GM19043 (cell line): ENCODE measurements at regions not wholly inside any gene's neighbourhood (a gene's known extent, or its start where the extent isn't known, plus 50 kb on each side); places are given as distances from the start of the nearest gene placed in this dataset.

Source experiments
- ATAC-seq: cut with Tn5 transposase; IDR thresholded peaks from one replicate; pipeline ENCODE4 v1.9.1; 2021; ENCODE audit warnings: low read depth; ENCODE audit not compliant: unreplicated experiment

DNA sequence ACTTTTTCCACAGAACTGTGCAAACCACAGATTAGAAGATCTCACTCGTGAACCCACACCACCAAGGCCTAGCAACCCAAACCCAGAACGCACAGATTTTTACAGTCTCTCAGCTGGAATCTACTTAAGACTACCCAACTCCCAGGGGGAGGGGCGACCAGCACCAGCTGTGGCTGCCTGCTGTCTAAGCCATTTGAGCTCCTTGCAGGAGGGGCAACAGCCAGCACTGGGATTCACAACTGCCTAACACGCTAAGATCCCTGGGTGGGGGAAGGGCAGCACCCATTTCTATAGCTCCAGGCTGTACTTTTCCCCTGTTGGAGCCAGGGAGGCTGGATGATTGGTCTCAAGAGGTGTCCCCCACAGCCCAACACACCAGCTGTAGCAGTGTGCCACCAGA lies 368.8 kb downstream of the SUCLA2 start:
- ATAC-seq = no peak

DNA sequence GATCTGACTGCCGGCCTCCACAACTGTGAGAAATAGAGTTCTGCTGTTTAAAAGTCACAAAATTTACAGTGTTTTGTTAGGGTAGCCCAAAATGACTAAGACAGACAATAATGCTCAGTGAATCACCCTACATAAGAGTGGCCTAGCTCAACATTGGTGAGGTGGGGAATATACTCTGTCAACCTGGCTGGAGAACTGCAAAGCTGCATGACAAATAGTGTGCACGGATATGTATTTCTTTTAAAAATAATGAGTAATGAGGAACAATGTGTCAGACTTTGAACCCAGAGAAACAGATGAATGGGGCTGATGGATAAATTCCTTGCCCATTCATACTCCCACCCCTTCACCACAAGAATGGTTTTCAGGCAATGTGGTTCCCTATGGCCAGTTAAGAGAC lies 372.4 kb downstream of the SUCLA2 start:
- ATAC-seq = no peak

DNA sequence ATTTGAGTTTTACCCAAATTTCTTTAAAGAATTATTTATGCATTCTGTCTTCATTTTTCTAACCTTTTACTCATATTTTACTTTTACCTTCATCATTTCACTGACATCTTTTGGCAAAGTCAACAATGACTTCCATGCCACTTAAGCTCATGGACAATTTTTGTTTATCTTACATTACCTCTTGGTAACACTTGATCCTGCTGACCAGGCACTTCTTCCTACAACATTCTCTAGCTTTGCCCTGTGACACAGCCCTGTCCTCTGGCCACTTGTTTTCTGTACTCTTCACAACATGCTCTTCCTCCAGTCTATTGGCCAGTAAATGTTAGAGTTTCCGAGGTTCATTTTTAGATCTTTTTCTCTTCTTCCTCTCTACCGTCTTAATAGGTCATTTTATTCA lies 377.2 kb downstream of the SUCLA2 start:
- ATAC-seq = no peak

DNA sequence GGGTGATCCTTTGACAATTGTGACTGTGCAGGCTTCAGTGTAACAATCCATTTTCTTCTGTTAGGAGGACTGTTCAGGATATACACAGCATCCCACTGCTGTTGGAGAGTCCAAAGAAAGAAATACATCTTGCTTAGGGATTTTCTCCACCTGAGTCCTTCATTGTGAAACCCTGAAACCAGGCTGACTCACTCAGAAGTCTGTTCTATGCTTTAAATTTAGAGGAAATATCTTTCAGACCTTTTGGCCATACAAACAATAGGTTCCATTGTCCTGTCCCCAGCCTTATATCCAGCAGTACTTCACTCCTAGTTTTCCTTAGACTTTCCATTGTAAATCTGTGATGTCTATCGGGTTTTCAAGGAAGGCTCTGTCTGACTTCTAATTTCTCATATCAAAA lies 379.1 kb downstream of the SUCLA2 start:
- ATAC-seq = no peak

DNA sequence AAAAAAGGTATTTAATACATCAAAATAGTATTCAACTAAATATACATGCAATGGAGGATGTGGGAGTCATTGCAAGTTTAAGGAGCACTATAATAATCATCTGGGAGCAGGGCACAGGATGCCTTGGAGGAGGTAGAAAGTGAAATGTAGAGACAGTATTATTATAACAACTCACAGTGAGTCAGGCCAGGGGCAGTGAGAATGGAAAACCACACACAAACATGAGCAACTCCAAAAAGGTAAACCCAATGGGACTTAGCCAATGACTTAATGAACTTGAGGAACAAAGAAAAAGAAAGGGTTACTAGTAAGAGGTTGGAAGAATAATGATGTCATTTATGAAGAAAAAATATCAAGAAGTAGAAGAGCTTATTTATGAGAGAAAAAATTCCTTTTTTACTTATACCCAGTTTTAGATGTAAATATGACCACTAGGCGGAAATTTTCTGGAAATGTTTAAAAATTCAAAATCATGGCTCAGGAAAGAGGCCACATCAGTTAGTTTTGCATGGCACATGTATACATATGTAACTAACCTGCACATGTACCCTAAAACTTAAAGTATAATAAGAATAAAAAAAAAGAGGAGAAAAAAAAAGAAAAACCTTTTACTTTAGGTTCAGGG lies 389.3 kb downstream of the SUCLA2 start:
- ATAC-seq = no peak

DNA sequence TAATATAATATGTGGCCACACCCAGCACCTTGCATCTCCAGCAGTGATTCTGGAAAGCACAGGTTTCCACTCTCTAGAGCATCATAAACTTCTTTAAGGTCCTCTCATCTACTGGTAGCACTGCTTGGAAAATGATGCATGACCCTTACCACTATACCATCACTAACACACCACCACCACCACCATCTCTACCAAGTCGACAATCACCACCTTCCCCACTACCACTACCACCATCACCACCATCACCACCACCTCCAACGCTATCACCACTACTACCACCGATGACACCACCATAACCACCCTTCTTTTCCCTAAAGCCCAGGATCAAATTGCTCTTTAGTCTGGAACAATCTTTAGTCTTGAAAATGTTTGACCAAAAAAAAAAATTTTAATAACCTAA lies 390.4 kb downstream of the SUCLA2 start:
- ATAC-seq = no peak

DNA sequence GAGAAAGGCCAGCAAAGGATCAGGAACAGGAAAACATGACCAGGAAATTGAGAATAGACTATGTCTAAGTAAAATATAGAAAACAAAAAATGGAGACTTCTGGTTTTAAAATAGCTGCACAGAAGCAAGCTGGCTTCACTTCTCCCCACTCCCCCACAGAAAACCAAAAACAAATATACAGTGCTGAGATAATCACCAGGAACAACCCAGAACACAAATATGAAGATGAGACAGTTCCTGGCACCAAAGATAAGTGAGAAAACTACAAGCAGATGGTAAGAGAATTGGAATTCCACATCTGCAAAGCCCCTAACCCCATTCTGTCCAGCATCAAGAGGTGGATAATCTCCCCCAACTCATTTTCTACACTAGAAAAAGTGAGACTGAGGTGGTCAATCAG lies 397.7 kb downstream of the SUCLA2 start:
- ATAC-seq = no peak

DNA sequence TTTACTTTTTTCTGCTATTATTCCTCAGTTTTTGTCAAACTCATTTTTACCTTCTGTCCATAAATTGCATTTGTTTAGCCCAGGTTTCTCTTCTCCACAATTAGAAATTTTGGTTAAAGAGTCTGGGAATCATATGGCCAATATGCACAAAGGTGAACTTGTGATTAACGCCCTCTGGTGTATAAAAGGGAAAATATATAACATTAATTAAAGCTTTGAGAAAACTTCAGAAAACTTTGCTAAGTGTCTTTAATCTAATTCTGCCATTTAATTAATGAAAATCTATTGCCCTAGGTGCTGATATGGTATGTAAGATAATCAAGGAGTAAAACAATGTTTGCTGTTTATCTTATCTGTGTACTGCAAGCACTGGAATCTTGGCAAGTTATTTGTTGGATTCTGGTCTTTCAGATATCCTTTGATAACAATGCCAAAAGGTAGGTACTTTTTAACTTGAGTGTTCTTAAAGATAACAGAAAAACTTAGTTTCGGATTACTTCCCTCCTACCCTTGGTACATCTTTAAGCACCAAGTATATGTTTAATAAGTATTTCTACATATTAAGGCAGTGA lies 402.6 kb downstream of the SUCLA2 start:
- no peak for ATAC-seq

DNA sequence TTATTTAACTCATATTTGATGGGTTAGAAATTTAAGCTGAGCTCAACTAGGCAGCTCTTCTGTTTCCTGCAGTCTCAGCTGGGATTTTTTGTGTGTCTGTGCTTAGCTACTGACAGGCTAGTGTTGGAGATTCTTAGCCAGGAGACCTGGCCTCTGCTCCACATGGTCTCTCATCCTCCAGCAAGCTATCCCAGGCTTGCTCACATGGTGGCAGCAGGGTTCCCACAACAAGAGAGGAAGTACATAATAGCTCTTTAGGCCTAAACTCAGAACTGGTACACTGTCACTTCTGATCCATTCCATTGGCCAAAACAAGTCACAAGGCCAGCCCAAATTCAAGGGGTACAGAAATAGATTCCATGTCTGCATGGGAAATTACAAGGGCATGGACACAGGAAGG lies 406.2 kb downstream of the SUCLA2 start:
- no peak for ATAC-seq

DNA sequence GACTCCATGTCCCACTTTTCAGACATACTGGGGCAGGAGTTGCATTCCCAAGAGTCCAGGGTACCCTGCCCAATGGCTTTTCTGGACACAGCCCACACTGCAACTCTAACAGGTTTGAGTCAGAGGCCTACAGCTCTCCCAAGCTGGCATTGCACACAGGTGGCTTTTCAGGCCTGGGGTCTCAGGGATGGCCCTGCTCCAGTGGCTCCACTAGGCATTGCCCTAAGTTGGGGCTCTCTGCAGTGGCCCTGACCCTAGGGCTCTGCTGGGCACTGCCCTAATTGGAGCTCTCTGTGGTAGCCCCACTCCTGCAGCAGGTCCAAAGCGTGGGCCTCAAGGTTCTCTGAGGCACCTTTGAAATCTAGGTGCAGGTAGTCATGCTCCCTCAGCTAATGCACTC lies 408.8 kb downstream of the SUCLA2 start:
- no peak for ATAC-seq

DNA sequence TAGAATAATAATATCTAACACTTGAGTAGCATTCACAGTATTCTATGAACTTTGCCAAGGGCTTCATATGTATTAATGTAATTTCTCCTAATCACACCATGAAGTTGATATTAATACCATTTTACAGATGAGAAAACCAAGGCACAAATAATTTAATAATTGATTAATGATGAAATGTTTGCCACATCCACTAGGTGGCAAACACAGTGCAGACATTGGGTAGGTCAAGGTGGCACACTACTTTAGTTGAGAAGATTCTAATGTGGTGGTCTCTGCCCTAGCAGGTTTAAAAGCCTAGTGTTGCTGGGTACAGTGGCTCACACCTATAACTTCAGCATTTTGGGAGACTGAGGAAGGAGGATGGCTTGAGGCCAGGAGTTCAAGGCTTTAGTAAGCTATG lies 412.4 kb downstream of the SUCLA2 start:
- ATAC-seq = no peak

DNA sequence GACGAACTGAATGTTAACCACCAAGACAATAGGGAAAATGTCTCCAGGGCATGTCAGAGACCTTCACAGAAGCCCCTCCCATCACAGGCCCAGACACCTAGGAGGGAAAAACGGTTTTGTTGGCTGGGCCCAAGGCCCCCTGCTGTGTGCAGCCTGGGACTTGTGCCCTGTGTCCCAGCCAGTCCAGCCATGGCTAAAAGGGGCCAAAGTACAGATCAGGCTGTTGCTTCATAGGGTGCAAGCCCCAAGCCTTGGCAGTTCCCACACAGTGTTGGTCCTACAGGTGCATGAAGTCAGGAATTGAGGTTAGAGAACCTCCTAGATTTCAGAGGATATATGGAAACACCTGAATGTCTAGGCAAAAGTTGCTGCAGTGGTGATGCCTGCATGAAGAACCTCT lies 428.7 kb downstream of the SUCLA2 start:
- no peak for ATAC-seq

DNA sequence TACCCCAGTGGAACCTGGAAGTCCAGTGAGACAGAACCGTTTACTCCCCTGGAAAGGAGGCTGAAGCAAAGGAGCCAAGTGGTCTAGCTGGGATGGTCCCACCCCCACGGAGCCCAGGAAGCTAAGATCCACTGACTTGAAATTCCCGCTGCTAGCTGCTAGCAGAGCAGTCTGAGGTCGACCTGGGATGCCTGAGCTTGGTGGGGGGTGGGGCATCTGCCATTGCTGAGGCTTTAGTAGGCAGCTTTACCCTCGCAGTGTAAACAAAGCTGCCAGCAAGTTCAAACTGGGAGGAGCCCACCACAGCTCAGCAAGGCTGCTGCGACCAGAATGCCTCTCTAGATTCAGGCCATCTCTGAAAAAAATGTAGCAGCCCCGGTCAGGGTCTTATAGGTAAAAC lies 437.0 kb downstream of the SUCLA2 start:
- no peak for ATAC-seq

DNA sequence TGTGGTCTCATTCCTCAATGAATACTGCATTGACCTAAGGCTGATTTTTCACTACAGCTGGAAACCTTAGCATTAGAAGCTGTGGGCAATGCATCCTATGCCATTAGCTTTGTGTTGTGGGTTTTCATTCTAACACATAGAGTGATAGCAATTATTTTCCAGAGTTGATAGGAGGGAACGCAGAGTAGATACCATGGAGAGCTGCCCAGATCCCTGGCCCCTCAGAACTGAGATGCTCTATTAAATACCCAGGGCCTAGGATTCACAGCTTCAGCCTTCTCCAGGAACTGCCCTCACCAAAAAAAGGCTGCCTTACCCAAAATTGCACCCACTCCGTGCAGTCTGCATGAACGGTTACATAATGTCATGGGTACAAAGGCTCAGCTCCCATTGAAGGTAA lies 444.4 kb downstream of the SUCLA2 start:
- ATAC-seq = no peak

DNA sequence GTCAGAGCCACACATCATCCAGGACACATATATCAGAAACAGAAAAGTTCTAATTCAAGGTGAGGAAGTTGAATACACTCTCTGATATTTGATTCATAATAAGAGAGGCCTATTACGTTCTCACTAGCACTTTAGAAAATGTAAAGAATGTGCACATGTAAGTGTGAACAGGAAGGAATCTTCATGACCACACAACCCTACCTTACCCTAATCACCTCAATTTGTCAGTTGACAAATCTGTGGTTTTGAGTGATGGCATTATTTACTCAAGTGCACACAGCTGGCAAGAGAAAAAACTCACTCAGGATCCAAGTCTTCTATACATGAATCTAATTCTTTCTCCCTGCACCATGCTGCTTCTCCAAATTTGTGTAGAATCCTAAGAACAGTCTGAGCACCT lies 445.8 kb downstream of the SUCLA2 start:
- no peak for ATAC-seq

DNA sequence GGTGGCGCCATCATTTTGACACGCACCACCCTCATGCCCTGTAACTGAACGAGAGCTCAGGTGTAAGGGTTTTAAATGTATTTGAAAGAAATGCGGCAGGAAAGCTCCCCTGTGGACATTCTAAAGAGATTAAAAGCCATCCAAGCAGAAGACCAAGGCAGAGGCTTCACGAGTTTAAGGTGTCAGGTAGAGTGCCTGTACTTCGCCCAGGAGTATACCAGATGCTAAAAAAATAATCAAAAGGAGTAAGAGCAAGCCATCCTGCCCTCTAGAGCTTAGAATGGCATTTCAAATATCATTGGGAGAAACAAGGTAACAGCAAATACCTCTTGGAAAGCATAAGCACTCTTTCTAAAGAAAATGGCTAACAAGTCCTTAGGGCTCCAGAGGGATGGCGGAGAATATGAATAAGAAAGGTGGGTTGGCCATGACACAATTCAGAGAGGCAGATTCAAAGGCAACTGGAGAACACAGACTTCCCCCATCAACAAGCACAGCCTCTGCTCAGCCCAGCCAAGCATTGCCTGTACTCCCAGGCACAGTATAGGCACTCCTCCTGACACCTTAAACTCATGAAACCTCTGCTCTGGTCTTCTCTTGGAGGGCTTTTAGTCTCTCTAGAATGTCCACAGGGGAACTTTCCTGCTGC lies 447.6 kb downstream of the SUCLA2 start:
- ATAC-seq = no peak

DNA sequence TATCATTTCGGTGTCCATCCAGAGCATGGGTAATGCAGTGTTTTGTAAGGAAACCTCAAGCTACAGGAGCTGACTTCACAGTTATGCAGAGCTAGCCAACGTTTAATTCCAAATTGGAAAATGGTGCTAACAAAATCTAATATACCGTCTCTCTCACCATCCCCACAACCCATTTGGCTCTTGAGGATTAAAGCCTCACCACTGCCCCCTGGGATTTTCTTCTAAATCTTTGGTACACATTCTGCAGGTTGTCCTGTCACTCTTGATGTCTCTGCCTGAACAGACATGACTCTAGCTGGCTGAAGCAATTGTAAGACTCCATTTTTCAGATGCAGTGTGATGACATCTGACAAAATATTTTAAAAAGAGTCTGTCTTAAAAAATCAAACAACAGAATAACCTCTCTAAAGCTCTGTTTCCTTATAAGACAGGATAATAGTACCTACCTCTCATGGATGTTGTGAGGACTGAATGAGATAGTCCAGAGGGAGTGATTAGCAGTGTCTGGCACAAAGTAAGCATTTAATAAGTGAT lies 451.8 kb downstream of the SUCLA2 start:
- ATAC-seq = no peak

DNA sequence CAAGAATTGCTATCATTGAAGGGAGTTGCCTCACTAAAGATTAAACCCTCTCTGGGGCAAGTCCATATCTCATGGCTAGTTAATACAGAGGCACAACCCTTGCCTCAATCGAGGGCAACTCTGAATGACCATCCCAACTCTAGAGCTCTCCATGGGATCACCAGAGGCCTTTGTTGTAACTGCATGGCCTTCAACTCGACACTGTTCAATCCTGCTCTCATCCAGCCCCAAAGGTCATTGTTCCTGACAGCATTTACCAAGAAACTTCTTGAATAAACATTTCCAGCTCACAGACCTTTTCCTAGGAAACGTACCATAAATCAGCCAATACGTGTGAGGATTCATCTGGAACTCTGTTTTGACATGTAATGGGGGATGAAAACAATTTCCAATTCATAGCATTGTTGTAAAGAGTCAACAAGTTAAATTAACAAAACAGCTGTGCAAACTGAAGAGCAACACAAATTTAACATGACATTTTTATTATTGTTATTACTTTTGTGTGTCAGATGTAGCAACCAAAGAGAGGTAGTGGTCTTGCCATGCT lies 452.7 kb downstream of the SUCLA2 start:
- ATAC-seq = no peak

DNA sequence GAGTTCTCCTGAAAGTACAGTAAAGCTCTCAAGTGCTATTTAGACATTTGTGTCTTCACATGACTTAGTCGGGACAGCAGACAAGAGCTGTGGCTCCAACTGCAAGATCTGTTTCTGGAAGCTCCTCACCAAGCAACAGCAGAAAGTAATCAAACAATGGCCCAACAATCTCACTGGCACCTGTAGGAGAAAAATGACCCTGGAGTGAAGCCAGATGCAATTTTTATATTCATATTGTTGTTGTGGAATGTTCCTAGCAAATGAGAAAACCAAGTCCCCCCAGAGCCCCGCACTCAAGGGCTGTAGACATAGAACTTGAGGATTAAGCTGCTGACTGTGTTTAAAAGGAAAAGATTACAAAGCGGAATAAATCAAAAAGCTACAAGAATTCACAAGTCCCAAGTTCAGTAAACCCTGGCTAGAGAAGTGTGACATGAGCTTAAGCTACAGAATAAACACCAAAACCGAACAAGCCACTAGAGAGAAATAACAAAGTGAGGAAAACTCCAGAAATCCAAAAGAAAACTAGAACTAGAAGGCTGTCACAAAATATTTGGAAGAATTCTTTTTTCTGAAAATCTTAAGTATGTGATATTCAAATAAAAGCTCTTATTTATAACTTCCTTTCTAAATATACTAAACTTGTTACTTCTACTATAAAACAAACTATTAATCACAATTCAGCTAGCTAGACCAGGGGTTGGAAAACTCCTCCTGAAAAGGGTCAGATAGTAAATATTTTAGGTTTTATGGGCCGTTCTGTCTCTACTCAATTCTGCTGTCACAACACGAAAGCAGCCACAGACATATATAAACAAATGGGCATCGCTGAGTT lies 454.5 kb downstream of the SUCLA2 start:
- no peak for ATAC-seq

DNA sequence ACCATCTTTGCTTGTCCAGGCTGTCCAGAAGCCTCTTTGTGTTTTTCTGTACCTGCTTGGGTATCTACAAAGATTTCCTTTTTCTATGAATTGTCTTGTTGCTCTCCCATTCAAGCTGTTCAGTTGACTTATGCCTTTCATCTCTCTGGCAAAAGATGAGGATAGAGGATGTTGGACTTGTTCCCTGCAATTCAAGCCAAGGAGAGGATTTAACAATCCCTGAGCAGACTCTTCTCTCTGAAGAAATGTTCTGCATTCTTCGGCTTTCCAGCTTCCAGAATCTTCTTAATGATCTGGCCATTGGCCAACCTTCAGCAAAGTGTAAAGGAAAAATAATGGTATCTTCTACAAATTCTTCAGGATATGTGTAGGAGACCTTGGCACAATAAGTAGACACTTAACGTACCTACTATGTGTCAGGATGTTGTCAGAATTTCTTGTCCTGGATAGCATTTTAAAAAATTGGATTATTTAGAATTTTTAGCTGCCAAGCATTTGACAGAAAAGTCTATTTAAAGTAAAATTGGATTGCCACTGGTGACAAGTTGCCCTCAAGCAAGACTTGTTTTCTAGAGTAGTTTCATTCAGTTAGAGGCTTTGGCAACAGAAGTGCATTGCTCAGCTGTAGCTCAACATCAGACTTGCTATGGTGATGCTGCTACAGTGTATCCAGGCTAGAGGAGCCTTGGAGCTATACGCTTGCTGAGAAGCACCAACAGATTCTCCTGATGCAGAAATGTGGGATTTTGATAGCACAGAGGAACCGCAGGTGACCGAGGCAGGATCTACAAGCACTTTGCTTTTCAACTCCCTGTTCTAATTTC lies 455.7 kb downstream of the SUCLA2 start:
- no peak for ATAC-seq
